Keratinocyte (primary cell): ENCODE measurements at regions not wholly inside any gene's neighbourhood (a gene's known extent, or its start where the extent isn't known, plus 50 kb on each side); places are given as distances from the start of the nearest gene placed in this dataset.

Experiments
- DNase-seq: peaks from one replicate; pipeline ENCODE4 v3.0.0-alpha.2; 2011; ENCODE audit warnings: low read depth, missing footprints, low spot score
- FAIRE-seq: peaks from 2 replicates; lab custom pipeline; 2011; peaks lifted over from hg19 to GRCh38; lab: Jason Lieb, UNC
- H2AFZ ChIP-seq: 2 replicates; pipeline ENCODE4 v1.6.0; 2012; ENCODE audit warnings: low read length, control low read depth, inconsistent platforms; ENCODE audit not compliant: control insufficient read depth
- H3K27ac ChIP-seq: 2 replicates; pipeline ENCODE4 v1.5.1; 2011; ENCODE audit warnings: low read length; ENCODE audit not compliant: control insufficient read depth, insufficient read depth
- H3K27me3 ChIP-seq: 3 replicates; pipeline ENCODE4 v1.6.0; 2011; ENCODE audit warnings: low read length; ENCODE audit not compliant: control insufficient read depth, insufficient read depth; ENCODE audit errors: extremely low read depth
- H3K36me3 ChIP-seq, 2 experiments: 2 replicates in 1 of 2; 3 replicates in 1 of 2; pipeline ENCODE4 v1.5.1; 2011; ENCODE audit warnings: low read length in 2 of 2, mild to moderate bottlenecking in 1 of 2; ENCODE audit not compliant: control insufficient read depth in 2 of 2, insufficient read depth in 2 of 2; ENCODE audit errors: extremely low read depth in 1 of 2
- H3K4me1 ChIP-seq: 3 replicates; pipeline ENCODE4 v1.5.1; 2011; ENCODE audit warnings: low read length; ENCODE audit not compliant: control insufficient read depth, insufficient read depth; ENCODE audit errors: extremely low read depth
- H3K4me2 ChIP-seq: 3 replicates; pipeline ENCODE4 v1.6.0; 2011; ENCODE audit warnings: low read depth, low read length; ENCODE audit not compliant: control insufficient read depth, insufficient read depth; ENCODE audit errors: extremely low read depth
- H3K4me3 ChIP-seq, 3 experiments: fragments of 200-600 bp in 1 of 3; sonication (generic) in 1 of 3; 2 replicates in 2 of 3; 3 replicates in 1 of 3; pipeline ENCODE4 v1.5.1; 2011 to 2016; ENCODE audit warnings: low read length in 3 of 3, mild to moderate bottlenecking in 3 of 3, control low read depth in 2 of 3, inconsistent platforms in 1 of 3, low read depth in 1 of 3, mixed read lengths in 1 of 3, mixed run types in 1 of 3, moderate library complexity in 1 of 3; ENCODE audit not compliant: control insufficient read depth in 2 of 3, insufficient read depth in 2 of 3; ENCODE audit errors: extremely low read depth in 1 of 3
- H3K79me2 ChIP-seq: 2 replicates; pipeline ENCODE4 v1.6.0; 2012; ENCODE audit warnings: low read length; ENCODE audit not compliant: control insufficient read depth, insufficient read depth
- H3K9ac ChIP-seq: 3 replicates; pipeline ENCODE4 v1.6.0; 2011; ENCODE audit warnings: low read length; ENCODE audit not compliant: control insufficient read depth, insufficient read depth; ENCODE audit errors: extremely low read depth
- H3K9me1 ChIP-seq: 3 replicates; pipeline ENCODE4 v1.6.0; 2011; ENCODE audit warnings: low read length; ENCODE audit not compliant: control insufficient read depth, insufficient read depth; ENCODE audit errors: extremely low read depth
- H3K9me3 ChIP-seq: 2 replicates; pipeline ENCODE4 v1.5.1; 2012; ENCODE audit warnings: low read depth, low read length; ENCODE audit not compliant: control insufficient read depth
- H4K20me1 ChIP-seq: 3 replicates; pipeline ENCODE4 v1.6.0; 2011; ENCODE audit warnings: low read length; ENCODE audit not compliant: control insufficient read depth, insufficient read depth; ENCODE audit errors: extremely low read depth
- EZH2 ChIP-seq: IDR thresholded peaks from one replicate; pipeline ENCODE4 v1.6.1; 2012; ENCODE audit warnings: inconsistent platforms, mild to moderate bottlenecking, low read length, moderate library complexity
- dilution Hi-C: fragments of 300-500 bp; cut with MboI; formaldehyde crosslinking; loops from one replicate; pipeline ENCODE4 v1.7.0; 2020; ENCODE audit warnings: low sequenced_read_pairs; ENCODE audit not compliant: extremely low pct_ligation_motif_present
- TF ChIP-seq, protein P1 (sequence below), 3 experiments: IDR thresholded peaks in 1 of 3; conservative IDR thresholded peaks in 1 of 3; optimal IDR thresholded peaks in 1 of 3; 2 replicates in 2 of 3; 3 replicates in 1 of 3; pipeline versions ENCODE3 to v1.5.1; 2011; ENCODE audit warnings: low read length in 3 of 3, mild to moderate bottlenecking in 3 of 3, moderate library complexity in 2 of 3, control low read depth in 1 of 3, inconsistent platforms in 1 of 3; ENCODE audit not compliant: insufficient read depth in 2 of 3; ENCODE audit errors: extremely low read depth in 1 of 3

DNA sequence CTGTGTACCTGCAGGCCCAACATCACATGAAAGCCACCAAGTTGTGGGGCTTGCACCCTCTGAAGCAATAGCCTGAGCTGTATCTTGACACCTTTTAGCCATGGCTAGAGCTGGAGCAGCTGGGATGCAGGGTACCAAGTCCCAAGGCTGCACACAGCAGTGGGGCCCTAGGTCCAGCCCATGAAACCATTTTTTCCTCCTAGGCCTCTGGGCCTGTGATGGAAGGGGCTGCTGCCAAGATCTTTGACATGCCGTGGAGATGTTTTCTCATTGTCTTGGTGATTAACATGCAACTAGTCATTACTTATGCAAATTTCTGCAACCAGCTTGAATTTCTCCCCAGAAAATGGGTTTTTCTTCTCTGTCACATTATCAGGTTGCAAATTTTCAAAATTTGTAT lies 387.2 kb upstream of the RIOK2 start:
- FAIRE-seq: no peak
- Histone ChIP-seq H2AFZ (no peak overlapping the region), H3K4me3 (no peak overlapping the region), H3K9me1 (no peaks in the 10 kb centered on the region), H3K27me3 (no peaks in the 10 kb centered on the region), H3K27ac (no peak overlapping the region), H3K9me3 (peaks cover 2% of the 10 kb centered on the region), H3K79me2 (no peaks in the 10 kb centered on the region), H3K4me2 (no peak overlapping the region), H3K9ac (no peak overlapping the region), H3K36me3 (no peaks in the 10 kb centered on the region), H4K20me1 (no peaks in the 10 kb centered on the region), H3K4me1 (no peaks in the 10 kb centered on the region)
- dilution Hi-C loops: no loop called here
- TF ChIP-seq EZH2: no peak
- TF ChIP-seq, protein P1, sequence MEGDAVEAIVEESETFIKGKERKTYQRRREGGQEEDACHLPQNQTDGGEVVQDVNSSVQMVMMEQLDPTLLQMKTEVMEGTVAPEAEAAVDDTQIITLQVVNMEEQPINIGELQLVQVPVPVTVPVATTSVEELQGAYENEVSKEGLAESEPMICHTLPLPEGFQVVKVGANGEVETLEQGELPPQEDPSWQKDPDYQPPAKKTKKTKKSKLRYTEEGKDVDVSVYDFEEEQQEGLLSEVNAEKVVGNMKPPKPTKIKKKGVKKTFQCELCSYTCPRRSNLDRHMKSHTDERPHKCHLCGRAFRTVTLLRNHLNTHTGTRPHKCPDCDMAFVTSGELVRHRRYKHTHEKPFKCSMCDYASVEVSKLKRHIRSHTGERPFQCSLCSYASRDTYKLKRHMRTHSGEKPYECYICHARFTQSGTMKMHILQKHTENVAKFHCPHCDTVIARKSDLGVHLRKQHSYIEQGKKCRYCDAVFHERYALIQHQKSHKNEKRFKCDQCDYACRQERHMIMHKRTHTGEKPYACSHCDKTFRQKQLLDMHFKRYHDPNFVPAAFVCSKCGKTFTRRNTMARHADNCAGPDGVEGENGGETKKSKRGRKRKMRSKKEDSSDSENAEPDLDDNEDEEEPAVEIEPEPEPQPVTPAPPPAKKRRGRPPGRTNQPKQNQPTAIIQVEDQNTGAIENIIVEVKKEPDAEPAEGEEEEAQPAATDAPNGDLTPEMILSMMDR (optimal IDR thresholded peaks at IDR 0.05 in 1 of 3, IDR thresholded peaks at IDR 0.05 in 1 of 3, conservative IDR thresholded peaks at IDR 0.05 in 1 of 3; ENCODE audit: extremely low read depth in 1 of 3, insufficient read depth in 2 of 3, low read length in 3 of 3): no peak
- no peak for DNase-seq

DNA sequence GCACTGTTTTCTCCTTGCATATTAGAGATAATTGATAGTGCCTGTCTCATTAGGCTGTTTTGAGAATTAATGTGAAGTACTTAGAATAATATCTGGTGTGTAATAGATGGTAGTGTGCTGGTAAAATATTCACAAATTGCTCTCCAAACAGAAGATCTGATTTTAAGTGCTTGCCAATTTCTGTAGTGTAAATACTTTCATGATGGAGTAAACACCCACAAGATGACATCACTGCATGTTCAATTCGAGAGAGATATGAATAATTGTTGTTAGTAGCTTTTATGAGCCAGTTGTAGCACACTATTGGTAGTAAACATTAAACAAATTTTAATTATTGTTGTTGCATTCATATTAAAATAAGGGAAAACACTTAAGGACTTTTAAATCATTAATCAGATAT lies 392.3 kb upstream of the RIOK2 start:
- Histone ChIP-seq H4K20me1 (no peaks in the 10 kb centered on the region), H2AFZ (no peak overlapping the region), H3K9me1 (no peaks in the 10 kb centered on the region), H3K27ac (no peak overlapping the region), H3K79me2 (no peaks in the 10 kb centered on the region), H3K4me3 (no peak overlapping the region), H3K36me3 (no peaks in the 10 kb centered on the region), H3K4me1 (no peaks in the 10 kb centered on the region), H3K9me3 (peaks cover 2% of the 10 kb centered on the region), H3K27me3 (no peaks in the 10 kb centered on the region), H3K9ac (no peak overlapping the region), H3K4me2 (no peak overlapping the region)
- TF ChIP-seq, protein P1 (optimal IDR thresholded peaks at IDR 0.05 in 1 of 3, IDR thresholded peaks at IDR 0.05 in 1 of 3, conservative IDR thresholded peaks at IDR 0.05 in 1 of 3; ENCODE audit: extremely low read depth in 1 of 3, insufficient read depth in 2 of 3, low read length in 3 of 3): no peak
- TF ChIP-seq EZH2: no peak
- dilution Hi-C loops: no loop called here
- DNase-seq: no peak
- no peak for FAIRE-seq
